ENCODE measurements at regions not wholly inside any gene's neighbourhood (a gene's known extent, or its start where the extent isn't known, plus 50 kb on each side); places are given as distances from the start of the nearest gene placed in this dataset.

- Histone ChIP-seq H3K4me3 (no peak overlapping the region), H3K9me3 (no peaks in the 10 kb centered on the region), H3K36me3 (no peaks in the 10 kb centered on the region), H3K27me3 (no peaks in the 10 kb centered on the region), H3K27ac (peak overlapping the region; percentile 20 to 24), H3K4me1 (peaks cover 0 to 2% of the 10 kb centered on the region in 2 donors)
- no peak for DNase-seq (ENCODE audit: low spot score in 2 of 2)
- intact Hi-C loops (cut with DNase I): no loop called here
- no peak for TF ChIP-seq CTCF (IDR thresholded peaks at IDR 0.05)
Observed at GRCh38 chr13:76383676-76384461, 502.3 kb downstream of the KCTD12 start.

DNA sequence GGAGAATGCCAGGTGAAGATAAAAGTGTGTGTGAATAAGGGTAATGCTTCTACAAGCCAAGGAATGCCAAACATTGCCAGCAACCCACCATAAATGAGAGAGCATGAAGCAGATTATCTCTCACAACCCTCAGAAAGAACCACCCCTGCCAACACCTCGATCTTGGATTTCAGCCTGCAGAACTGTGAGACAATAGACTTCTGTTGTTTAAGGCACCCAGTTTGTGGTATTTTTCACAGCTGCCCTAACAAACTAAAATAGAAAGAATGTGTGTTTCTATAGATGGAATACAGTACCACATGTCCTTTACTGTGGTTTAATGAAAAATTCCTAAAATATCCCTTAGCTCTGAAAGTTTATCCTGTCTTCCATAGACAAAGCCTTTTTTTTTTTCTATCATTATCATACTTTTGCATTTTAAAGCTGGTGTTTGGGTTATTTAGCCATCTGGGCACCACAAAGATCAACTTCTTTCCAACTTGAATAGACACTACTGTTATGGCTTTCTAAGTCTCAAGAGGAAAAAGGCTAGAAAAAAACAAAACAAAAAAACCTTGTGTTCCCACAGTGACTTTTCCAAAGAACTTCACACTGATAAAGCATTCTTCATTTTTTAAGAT is 505.6 kb downstream of the KCTD12 start:
- no peak for TF ChIP-seq CTCF (IDR thresholded peaks at IDR 0.05)
- intact Hi-C loops (cut with DNase I): no loop called here
- DNase-seq (ENCODE audit: low spot score in 2 of 2): no peak

GRCh38 chr13:76379341-76380105 is 506.7 kb downstream of the KCTD12 start:
- H3K9me3 ChIP-seq: no peaks in the 10 kb centered on the region
- no peak overlapping the region for H3K4me3 ChIP-seq
- DNase-seq (ENCODE audit: low spot score in 2 of 2): no peak
- H3K27me3 ChIP-seq: no peaks in the 10 kb centered on the region
- no peaks in the 10 kb centered on the region for H3K36me3 ChIP-seq
- H3K4me1 ChIP-seq: peaks cover 0 to 2% of the 10 kb centered on the region in 2 donors
- H3K27ac ChIP-seq: no peak overlapping the region
- TF ChIP-seq CTCF (IDR thresholded peaks at IDR 0.05): no peak
- intact Hi-C loops (cut with DNase I): no loop called here

More for the DNA sequence above, 505.6 kb downstream of the KCTD12 start:
- H3K4me3 ChIP-seq: no peak overlapping the region
- H3K27ac ChIP-seq: no peak overlapping the region
- no peaks in the 10 kb centered on the region for H3K9me3 ChIP-seq
- no peaks in the 10 kb centered on the region for H3K27me3 ChIP-seq
- peaks cover 0 to 2% of the 10 kb centered on the region in 2 donors for H3K4me1 ChIP-seq
- no peaks in the 10 kb centered on the region for H3K36me3 ChIP-seq

DNA sequence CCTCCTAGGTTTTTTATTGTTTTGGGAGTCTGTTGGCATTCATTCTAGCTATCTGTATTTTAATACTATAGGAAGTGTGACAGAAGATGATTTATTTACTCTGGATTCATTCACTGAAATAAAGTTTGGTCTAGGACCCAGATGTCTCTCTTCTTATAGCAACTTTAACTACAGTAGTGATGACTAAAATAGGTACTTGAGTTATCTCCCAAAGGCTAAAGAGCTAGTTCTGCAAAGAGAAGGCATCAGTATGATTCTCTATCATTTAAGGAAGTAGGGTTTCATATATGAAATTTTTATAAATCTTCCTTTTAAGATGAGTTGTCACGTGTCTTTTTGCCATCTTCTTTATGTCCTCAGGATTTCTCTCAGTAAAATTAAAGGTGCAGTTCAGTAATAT is 507.4 kb downstream of the KCTD12 start:
- intact Hi-C loops (cut with DNase I): no loop called here
- Histone ChIP-seq H3K27ac (no peak overlapping the region), H3K4me1 (no peaks in the 10 kb centered on the region), H3K9me3 (no peaks in the 10 kb centered on the region), H3K27me3 (no peaks in the 10 kb centered on the region), H3K4me3 (no peak overlapping the region), H3K36me3 (no peaks in the 10 kb centered on the region)
- no peak for TF ChIP-seq CTCF (IDR thresholded peaks at IDR 0.05)
- DNase-seq (ENCODE audit: low spot score in 2 of 2): no peak

GRCh38 chr13:76363682-76364289 is 522.4 kb downstream of the KCTD12 start:
- intact Hi-C loops (cut with DNase I): no loop called here
- Histone ChIP-seq H3K36me3 (no peaks in the 10 kb centered on the region), H3K4me3 (no peak overlapping the region), H3K9me3 (no peaks in the 10 kb centered on the region), H3K4me1 (no peaks in the 10 kb centered on the region), H3K27ac (no peak overlapping the region), H3K27me3 (no peaks in the 10 kb centered on the region)
- DNase-seq (ENCODE audit: low spot score in 2 of 2): no peak
- TF ChIP-seq CTCF (IDR thresholded peaks at IDR 0.05): no peak

All from ascending aorta (tissue), 2 donors.